ENCODE measurements at regions not wholly inside any gene's neighbourhood (a gene's known extent, or its start where the extent isn't known, plus 50 kb on each side); places are given as distances from the start of the nearest gene placed in this dataset.

GRCh38 chr1:218891577-218891976, 282.1 kb upstream of the LYPLAL1 start:
- no peak for TF ChIP-seq POLR2A (IDR thresholded peaks at IDR 0.05)
- TF ChIP-seq CTCF (IDR thresholded peaks at IDR 0.05): no peak

All from esophagus squamous epithelium (tissue), 4 donors.